Mesendoderm (in vitro differentiated cells): ENCODE measurements at regions not wholly inside any gene's neighbourhood (a gene's known extent, or its start where the extent isn't known, plus 50 kb on each side); places are given as distances from the start of the nearest gene placed in this dataset.
A peak's percentile ranks its signal among the peaks of the same experiment; 100 is the strongest.

Source experiments
- DNase-seq: peaks from one replicate; pipeline ENCODE4 v3.0.0; 2013
- H2AK5ac ChIP-seq: 2 replicates; pipeline ENCODE4 v1.6.1; 2013; ENCODE audit warnings: low read length, inconsistent platforms
- H2BK120ac ChIP-seq: 2 replicates; pipeline ENCODE4 v1.6.1; 2013; ENCODE audit warnings: low read depth, mild to moderate bottlenecking, low read length, moderate library complexity, mixed read lengths
- H2BK15ac ChIP-seq: replicated peaks from 2 replicates; pipeline ENCODE4 v1.6.1; 2013; ENCODE audit warnings: low read depth, mild to moderate bottlenecking, moderate library complexity
- H2BK5ac ChIP-seq: 2 replicates; pipeline ENCODE4 v1.6.1; 2013; ENCODE audit warnings: low read length, inconsistent platforms
- H3K18ac ChIP-seq: 2 replicates; pipeline ENCODE4 v1.6.1; 2013; ENCODE audit warnings: mild to moderate bottlenecking, low read length, mixed read lengths
- H3K23ac ChIP-seq: one replicate; pipeline ENCODE4 v1.6.1; 2013; ENCODE audit warnings: low read length
- H3K27ac ChIP-seq: 2 replicates; pipeline ENCODE4 v1.5.1; 2013; ENCODE audit warnings: low read depth, mild to moderate bottlenecking, inconsistent platforms, low read length, moderate library complexity
- H3K27me3 ChIP-seq: 2 replicates; pipeline ENCODE4 v1.6.1; 2013; ENCODE audit warnings: low read length, control low read depth, mild to moderate bottlenecking, inconsistent platforms; ENCODE audit not compliant: insufficient read depth, poor library complexity
- H3K36me3 ChIP-seq: 2 replicates; pipeline ENCODE4 v1.6.1; 2013; ENCODE audit warnings: low read length, inconsistent platforms; ENCODE audit not compliant: control insufficient read depth, insufficient read depth
- H3K4ac ChIP-seq: one replicate; pipeline ENCODE4 v1.6.1; 2013; ENCODE audit warnings: low read depth, mild to moderate bottlenecking, low read length, moderate library complexity
- H3K4me1 ChIP-seq: 2 replicates; pipeline ENCODE4 v1.6.1; 2013; ENCODE audit warnings: low read depth, low read length, inconsistent platforms; ENCODE audit not compliant: control insufficient read depth
- H3K4me2 ChIP-seq: 2 replicates; pipeline ENCODE4 v1.6.1; 2013; ENCODE audit warnings: low read length
- H3K4me3 ChIP-seq: 2 replicates; pipeline ENCODE4 v1.5.1; 2013; ENCODE audit warnings: mild to moderate bottlenecking, low read length
- H3K56ac ChIP-seq: one replicate; pipeline ENCODE4 v1.6.1; 2013; ENCODE audit warnings: low read length
- H3K79me1 ChIP-seq: 2 replicates; pipeline ENCODE4 v1.6.1; 2013; ENCODE audit warnings: low read length, inconsistent platforms
- H3K79me2 ChIP-seq: 2 replicates; pipeline ENCODE4 v1.6.1; 2013; ENCODE audit warnings: mild to moderate bottlenecking, low read length; ENCODE audit not compliant: control insufficient read depth, insufficient read depth
- H3K9ac ChIP-seq: 2 replicates; pipeline ENCODE4 v1.6.1; 2013; ENCODE audit warnings: low read length, inconsistent platforms
- H4K5ac ChIP-seq: one replicate; pipeline ENCODE4 v1.6.1; 2013; ENCODE audit warnings: low read length
- H4K8ac ChIP-seq: one replicate; pipeline ENCODE4 v1.6.1; 2013; ENCODE audit warnings: low read depth, mild to moderate bottlenecking, control low read depth, low read length, moderate library complexity
- WGBS: extraction: QIAGEN DNeasy Blood & Tissue Kit; methylation state at CpG from one replicate; pipeline ENCODE4 v1.1.7; 2013; ENCODE audit warnings: low lambda C conversion rate, missing lambda C conversion rate; ENCODE audit not compliant: insufficient coverage; ENCODE audit errors: extremely low coverage; 5-methylcytosine and 5-hydroxymethylcytosine counted together

GRCh38 chr9:106456581-106456980 is 406.4 kb upstream of the ZNF462 start:
- H3K4ac ChIP-seq, result no peak overlapping the region
- no peak overlapping the region for H3K9ac ChIP-seq
- no peak overlapping the region for H3K4me3 ChIP-seq
- no peak overlapping the region for H4K8ac ChIP-seq
- DNase-seq, result no peak
- no peaks in the 10 kb centered on the region for H3K4me1 ChIP-seq
- no peak overlapping the region for H3K27ac ChIP-seq
- H3K56ac ChIP-seq, result no peak overlapping the region
- no peak overlapping the region for H3K4me2 ChIP-seq
- no peaks in the 10 kb centered on the region for H3K27me3 ChIP-seq
- no peaks in the 10 kb centered on the region for H3K79me1 ChIP-seq
- no peak overlapping the region for H2BK15ac ChIP-seq
- no peak overlapping the region for H3K23ac ChIP-seq
- H4K5ac ChIP-seq, result no peak overlapping the region
- no peaks in the 10 kb centered on the region for H3K36me3 ChIP-seq
- no peak overlapping the region for H3K18ac ChIP-seq
- H3K79me2 ChIP-seq, result no peaks in the 10 kb centered on the region
- no CpG with 5 or more reads among the region's 4 CpGs for WGBS
- no peak overlapping the region for H2BK5ac ChIP-seq
- H2AK5ac ChIP-seq, result no peak overlapping the region
- no peak overlapping the region for H2BK120ac ChIP-seq

DNA sequence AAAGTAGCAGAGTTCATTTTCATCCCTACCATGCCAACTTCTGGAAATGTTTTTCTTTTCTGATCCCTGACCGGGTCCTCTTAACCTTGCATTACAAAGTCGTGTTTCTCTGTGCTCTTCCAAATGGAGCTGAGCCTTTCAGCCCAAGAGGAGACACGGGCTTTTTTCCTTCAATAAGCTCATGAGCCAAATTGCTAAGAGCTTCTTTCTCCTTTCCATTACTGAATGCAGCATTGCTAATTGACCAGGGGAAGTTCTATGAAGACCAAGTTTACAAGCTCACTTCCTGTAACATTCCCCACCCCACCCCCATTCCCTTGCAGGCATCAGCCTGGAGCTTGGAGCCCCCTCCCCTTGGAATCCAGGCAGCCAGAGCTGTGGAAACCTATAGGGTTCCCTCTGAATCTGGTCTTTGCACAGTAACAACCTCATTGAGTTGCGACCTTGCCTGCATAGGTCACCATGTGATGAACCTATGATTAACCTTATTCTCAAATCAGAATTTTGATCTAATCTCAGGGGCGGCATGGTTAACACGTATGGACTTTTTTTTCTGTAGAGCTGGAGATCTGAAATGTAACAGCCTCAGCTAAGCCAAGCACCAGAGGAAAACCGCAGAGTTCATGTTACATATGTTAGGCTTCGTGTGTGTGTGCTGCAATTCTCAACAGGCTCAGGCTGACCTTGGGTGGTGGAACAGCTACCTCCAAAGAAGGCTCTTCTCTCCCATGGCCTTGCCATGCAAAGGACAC is 395.7 kb upstream of the ZNF462 start:
- WGBS, result no CpG with 5 or more reads among the region's 8 CpGs
- peak; percentile 96 for DNase-seq
- H3K27ac ChIP-seq, result no peak overlapping the region

GRCh38 chr9:106467865-106468164 is 395.2 kb upstream of the ZNF462 start:
- H2BK120ac ChIP-seq, result no peak overlapping the region
- no peak overlapping the region for H3K27ac ChIP-seq
- H3K79me2 ChIP-seq, result no peaks in the 10 kb centered on the region
- H2AK5ac ChIP-seq, result no peak overlapping the region
- H3K18ac ChIP-seq, result no peak overlapping the region
- H3K56ac ChIP-seq, result no peak overlapping the region
- no peak overlapping the region for H3K4ac ChIP-seq
- H2BK5ac ChIP-seq, result no peak overlapping the region
- peaks cover 3% of the 10 kb centered on the region for H3K4me1 ChIP-seq
- no peak for DNase-seq
- H3K79me1 ChIP-seq, result no peaks in the 10 kb centered on the region
- H3K4me2 ChIP-seq, result no peak overlapping the region
- H2BK15ac ChIP-seq, result no peak overlapping the region
- no peaks in the 10 kb centered on the region for H3K36me3 ChIP-seq
- no peak overlapping the region for H3K4me3 ChIP-seq
- no peak overlapping the region for H3K9ac ChIP-seq
- no CpG with 5 or more reads among the region's 1 CpG for WGBS
- H4K8ac ChIP-seq, result no peak overlapping the region
- no peak overlapping the region for H4K5ac ChIP-seq
- no peaks in the 10 kb centered on the region for H3K27me3 ChIP-seq
- H3K23ac ChIP-seq, result no peak overlapping the region

More for the DNA sequence above, 395.7 kb upstream of the ZNF462 start:
- Histone ChIP-seq H2BK15ac (no peak overlapping the region), H3K36me3 (no peaks in the 10 kb centered on the region), H3K4me3 (no peak overlapping the region), H3K56ac (no peak overlapping the region), H3K4ac (peak overlapping the region; percentile 91), H4K8ac (no peak overlapping the region), H2BK120ac (peak overlapping the region; percentile 97), H3K4me2 (no peak overlapping the region), H4K5ac (no peak overlapping the region), H2BK5ac (no peak overlapping the region), H2AK5ac (no peak overlapping the region), H3K4me1 (peaks cover 3% of the 10 kb centered on the region), H3K79me1 (no peaks in the 10 kb centered on the region), H3K27me3 (no peaks in the 10 kb centered on the region), H3K79me2 (no peaks in the 10 kb centered on the region), H3K9ac (no peak overlapping the region), H3K23ac (no peak overlapping the region), H3K18ac (peak overlapping the region; percentile 94)

DNA sequence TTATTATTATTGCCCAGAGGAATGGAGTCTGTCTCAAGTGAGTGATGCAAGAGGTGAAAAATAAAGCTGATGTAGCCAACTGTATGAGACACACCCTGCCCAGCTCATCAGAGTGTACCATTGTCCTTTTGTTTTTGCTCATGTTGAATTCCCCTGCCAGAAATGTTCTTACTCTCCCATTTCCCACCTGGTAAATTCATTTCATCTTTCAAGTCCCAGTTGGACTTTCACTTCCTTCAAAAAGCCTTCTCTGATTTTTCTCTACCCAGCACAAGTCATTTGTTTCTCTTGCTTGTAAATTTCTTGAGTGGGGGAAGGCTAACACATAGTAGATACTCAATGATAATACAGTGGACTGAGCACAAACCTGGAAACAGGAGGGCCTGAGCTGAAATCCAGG is 394.5 kb upstream of the ZNF462 start:
- Histone ChIP-seq H4K8ac (no peak overlapping the region), H3K4me2 (no peak overlapping the region), H3K4ac (no peak overlapping the region), H2BK120ac (no peak overlapping the region), H2BK15ac (no peak overlapping the region), H3K9ac (no peak overlapping the region), H3K23ac (no peak overlapping the region), H3K27me3 (no peaks in the 10 kb centered on the region), H3K4me1 (peaks cover 3% of the 10 kb centered on the region), H3K79me1 (no peaks in the 10 kb centered on the region), H3K56ac (no peak overlapping the region), H4K5ac (no peak overlapping the region), H3K4me3 (no peak overlapping the region), H3K79me2 (no peaks in the 10 kb centered on the region), H2AK5ac (no peak overlapping the region), H3K27ac (no peak overlapping the region), H2BK5ac (no peak overlapping the region), H3K36me3 (no peaks in the 10 kb centered on the region), H3K18ac (no peak overlapping the region)
- DNase-seq, result no peak

DNA sequence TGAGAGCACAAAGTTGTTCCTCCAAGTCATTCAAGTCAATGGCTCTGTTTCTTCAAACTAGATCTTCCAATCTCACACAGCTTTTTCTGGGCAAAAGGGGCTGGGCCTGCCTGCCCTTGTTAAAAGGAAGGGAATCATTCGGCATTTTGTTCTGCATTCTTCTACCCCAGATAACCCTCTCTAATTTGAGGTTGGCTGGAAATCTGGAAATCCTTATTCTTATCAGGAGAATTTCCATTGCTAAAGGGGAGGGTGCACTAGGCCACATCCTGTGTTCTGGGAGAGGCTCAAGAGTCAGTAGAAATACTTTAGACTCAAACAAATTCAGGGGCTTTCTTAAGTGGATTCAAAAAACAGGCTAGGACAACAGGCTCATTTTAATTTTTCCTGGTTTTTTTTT is 384.7 kb upstream of the ZNF462 start:
- Histone ChIP-seq H3K27me3 (no peaks in the 10 kb centered on the region), H3K79me1 (no peaks in the 10 kb centered on the region), H4K5ac (no peak overlapping the region), H3K4me3 (no peak overlapping the region), H3K4me1 (peaks cover 2% of the 10 kb centered on the region), H2AK5ac (no peak overlapping the region), H2BK5ac (no peak overlapping the region), H2BK120ac (no peak overlapping the region), H3K23ac (no peak overlapping the region), H3K9ac (no peak overlapping the region), H4K8ac (no peak overlapping the region), H3K56ac (no peak overlapping the region), H3K4ac (no peak overlapping the region), H3K36me3 (no peaks in the 10 kb centered on the region), H3K79me2 (no peaks in the 10 kb centered on the region), H3K27ac (no peak overlapping the region), H3K4me2 (no peak overlapping the region), H2BK15ac (no peak overlapping the region), H3K18ac (no peak overlapping the region)
- peak; percentile 71 for DNase-seq
- WGBS, result no CpG with 5 or more reads among the region's 1 CpG

DNA sequence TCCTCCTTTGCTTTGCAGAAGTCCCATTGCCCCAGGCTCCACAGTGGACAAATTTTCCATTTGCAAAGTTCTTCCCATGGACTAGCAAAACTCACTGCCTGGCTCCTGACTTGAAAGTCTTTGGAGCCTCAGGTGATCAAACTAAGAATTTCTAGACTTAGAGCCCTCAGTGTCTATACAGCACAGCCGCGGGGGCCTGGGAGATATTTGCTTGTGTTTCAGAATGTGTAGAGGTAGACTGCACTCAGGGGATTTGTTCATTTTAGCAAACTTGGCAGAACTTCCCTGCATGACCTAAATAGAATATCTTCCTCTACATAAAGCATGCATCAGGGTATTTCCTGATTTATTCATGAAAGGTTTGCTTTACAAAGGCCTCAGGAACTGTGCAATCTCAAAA is 384.2 kb upstream of the ZNF462 start:
- H3K56ac ChIP-seq, result no peak overlapping the region

More for the DNA sequence above, 384.2 kb upstream of the ZNF462 start:
- H2BK15ac ChIP-seq, result no peak overlapping the region
- no peak overlapping the region for H3K23ac ChIP-seq
- no peaks in the 10 kb centered on the region for H3K36me3 ChIP-seq
- H2AK5ac ChIP-seq, result no peak overlapping the region
- no peak overlapping the region for H4K5ac ChIP-seq
- no peak overlapping the region for H3K4me2 ChIP-seq
- H2BK5ac ChIP-seq, result no peak overlapping the region
- no peaks in the 10 kb centered on the region for H3K79me1 ChIP-seq
- no peak overlapping the region for H3K4ac ChIP-seq
- H2BK120ac ChIP-seq, result no peak overlapping the region
- H3K4me1 ChIP-seq, result peaks cover 2% of the 10 kb centered on the region
- no peak overlapping the region for H3K18ac ChIP-seq
- no peak overlapping the region for H3K9ac ChIP-seq
- H3K27ac ChIP-seq, result no peak overlapping the region
- H3K27me3 ChIP-seq, result no peaks in the 10 kb centered on the region
- no peaks in the 10 kb centered on the region for H3K79me2 ChIP-seq
- WGBS, result no CpG with 5 or more reads among the region's 2 CpGs
- no peak for DNase-seq
- no peak overlapping the region for H3K4me3 ChIP-seq
- no peak overlapping the region for H4K8ac ChIP-seq
